ENCODE measurements at regions not wholly inside any gene's neighbourhood (a gene's known extent, or its start where the extent isn't known, plus 50 kb on each side); places are given as distances from the start of the nearest gene placed in this dataset.
"Not testable (repeated sequence)": the region's sequence is repeated elsewhere in the genome, so short reads cannot be mapped to it uniquely, and the experiment has no call there.

GRCh38 chr1:30460661-30461060, 262.7 kb downstream of the MATN1 start:
- H3K4me1 ChIP-seq (ENCODE audit: control insufficient read depth, insufficient read depth, low read length) = no peaks in the 10 kb centered on the region

DNA sequence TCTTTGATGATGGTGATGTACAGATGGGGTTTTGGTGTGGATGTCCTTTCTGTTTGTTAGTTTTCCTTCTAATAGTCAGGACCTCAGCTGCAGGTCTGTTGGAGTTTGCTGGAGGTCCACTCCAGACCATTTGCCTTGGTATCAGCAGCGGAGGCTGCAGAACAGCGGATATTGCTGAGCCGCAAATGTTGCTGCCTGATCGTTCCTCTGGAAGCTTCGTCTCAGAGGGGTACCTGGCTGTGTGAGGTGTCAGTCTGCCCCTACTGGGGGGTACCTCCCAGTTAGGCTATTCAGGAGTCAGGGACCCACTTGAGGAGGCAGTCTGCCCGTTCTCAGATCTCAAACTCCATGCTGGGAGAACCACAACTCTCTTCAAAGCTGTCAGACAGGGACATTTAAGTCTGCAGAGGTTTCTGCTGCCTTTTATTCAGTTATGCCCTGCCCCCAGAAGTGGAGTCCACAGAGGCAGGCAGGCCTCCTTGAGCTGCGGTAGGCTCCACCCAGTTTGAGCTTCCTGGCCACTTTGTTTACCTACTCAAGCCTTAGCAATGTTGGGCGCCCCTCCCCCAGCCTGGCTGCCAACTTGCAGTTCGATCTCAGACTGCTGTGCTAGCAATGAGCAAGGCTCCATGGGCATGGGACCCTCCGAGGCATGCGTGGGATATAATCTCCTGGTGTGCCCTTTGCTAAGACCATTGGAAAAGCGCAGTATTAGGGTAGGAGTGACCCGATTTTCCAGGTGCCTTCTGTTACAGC, 264.5 kb downstream of the MATN1 start:
- H3K27me3 ChIP-seq (ENCODE audit: control insufficient read depth, insufficient read depth, low read length, poor library complexity, severe bottlenecking); DNase-seq; H3K9me3 ChIP-seq (ENCODE audit: control insufficient read depth, low read length); H3K36me3 Mint-ChIP-seq (ENCODE audit: low read depth); H3K36me3 ChIP-seq (ENCODE audit: control insufficient read depth, insufficient read depth, low read length); H3K27ac ChIP-seq (ENCODE audit: low read depth, low read length); H3K4me3 ChIP-seq (ENCODE audit: low read length); H3K4me3 Mint-ChIP-seq; H3K4me1 Mint-ChIP-seq; H3K27ac Mint-ChIP-seq; H3K4me1 ChIP-seq (ENCODE audit: control insufficient read depth, insufficient read depth, low read length); H3K9ac ChIP-seq (ENCODE audit: extremely low read depth, low read length, poor library complexity, severe bottlenecking): not testable (repeated sequence)
- peaks cover 24% of the 10 kb centered on the region for H3K27me3 Mint-ChIP-seq (ENCODE audit: insufficient read depth)
- H3K9me3 Mint-ChIP-seq = peaks cover 29% of the 10 kb centered on the region
- WGBS, 2 experiments (ENCODE audit: insufficient coverage in 1 of 2, insufficient read length in 1 of 2) = 91 to 92% methylated on average over 11 to 13 of the region's 13 CpGs

More at GRCh38 chr1:30460661-30461060, 262.7 kb downstream of the MATN1 start:
- Histone ChIP-seq H3K4me3 (ENCODE audit: low read length) (no peak overlapping the region), H3K9ac (ENCODE audit: extremely low read depth, low read length, poor library complexity, severe bottlenecking) (no peak overlapping the region), H3K27me3 (ENCODE audit: control insufficient read depth, insufficient read depth, low read length, poor library complexity, severe bottlenecking) (no peaks in the 10 kb centered on the region), H3K36me3 (ENCODE audit: control insufficient read depth, insufficient read depth, low read length) (no peaks in the 10 kb centered on the region), H3K9me3 (ENCODE audit: control insufficient read depth, low read length) (no peaks in the 10 kb centered on the region), H3K27ac (ENCODE audit: low read depth, low read length) (no peak overlapping the region)
- H3K27me3 Mint-ChIP-seq (ENCODE audit: insufficient read depth) = peaks cover 21% of the 10 kb centered on the region
- TF ChIP-seq CTCF (conservative IDR thresholded peaks at IDR 0.05) = no peak
- no peaks in the 10 kb centered on the region for H3K36me3 Mint-ChIP-seq (ENCODE audit: low read depth)
- H3K4me1 Mint-ChIP-seq = no peaks in the 10 kb centered on the region
- no peak for DNase-seq
- WGBS, 2 experiments (ENCODE audit: insufficient coverage in 1 of 2, insufficient read length in 1 of 2) = 81% methylated on average over 1 of the region's 1 CpG; no CpG with 5 or more reads in 1 of the 2 experiments
- H3K4me3 Mint-ChIP-seq = no peak overlapping the region
- peaks cover 27% of the 10 kb centered on the region for H3K9me3 Mint-ChIP-seq
- H3K27ac Mint-ChIP-seq = no peak overlapping the region

DNA sequence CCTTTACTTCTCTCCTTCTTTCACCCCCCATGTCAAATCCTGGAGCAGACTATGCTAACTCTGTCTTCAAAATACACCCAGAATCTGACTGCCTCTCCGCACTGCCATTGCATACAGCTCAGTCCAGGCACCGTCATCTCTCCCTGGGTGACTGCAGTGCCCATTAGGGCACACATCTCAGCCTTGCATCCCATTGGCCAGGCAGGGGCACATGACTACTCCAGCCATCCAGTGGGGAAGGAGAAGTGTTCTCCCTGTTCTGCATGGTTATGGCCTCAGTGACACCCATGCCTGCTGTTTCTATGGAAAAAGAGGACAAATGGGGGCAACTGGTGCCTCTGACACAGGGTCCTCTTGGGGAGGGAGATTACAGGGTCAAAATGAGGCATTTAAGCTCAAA, 270.5 kb downstream of the MATN1 start:
- TF ChIP-seq CTCF (conservative IDR thresholded peaks at IDR 0.05) = no peak
- Mint-ChIP-seq H3K4me1 (no peaks in the 10 kb centered on the region), H3K27ac (no peak overlapping the region), H3K36me3 (ENCODE audit: low read depth) (no peaks in the 10 kb centered on the region), H3K4me3 (no peak overlapping the region), H3K9me3 (peaks cover 5% of the 10 kb centered on the region), H3K27me3 (ENCODE audit: insufficient read depth) (peaks cover 19% of the 10 kb centered on the region)
- Histone ChIP-seq H3K36me3 (ENCODE audit: control insufficient read depth, insufficient read depth, low read length) (no peaks in the 10 kb centered on the region), H3K9me3 (ENCODE audit: control insufficient read depth, low read length) (no peaks in the 10 kb centered on the region), H3K4me1 (ENCODE audit: control insufficient read depth, insufficient read depth, low read length) (no peaks in the 10 kb centered on the region), H3K27ac (ENCODE audit: low read depth, low read length) (no peak overlapping the region), H3K4me3 (ENCODE audit: low read length) (no peak overlapping the region), H3K27me3 (ENCODE audit: control insufficient read depth, insufficient read depth, low read length, poor library complexity, severe bottlenecking) (no peaks in the 10 kb centered on the region), H3K9ac (ENCODE audit: extremely low read depth, low read length, poor library complexity, severe bottlenecking) (no peak overlapping the region)
- WGBS, 2 experiments (ENCODE audit: insufficient coverage in 1 of 2, insufficient read length in 1 of 2) = 92 to 100% methylated on average over 1 to 2 of the region's 2 CpGs
- no peak for DNase-seq

All from endodermal cell (in vitro differentiated cells).